ENCODE measurements at regions not wholly inside any gene's neighbourhood (a gene's known extent, or its start where the extent isn't known, plus 50 kb on each side); places are given as distances from the start of the nearest gene placed in this dataset.

- TF ChIP-seq CTCF (IDR thresholded peaks at IDR 0.05) (no peak), EZH2 (IDR thresholded peaks at IDR 0.05) (no peak), EZH2phosphoT487 (IDR thresholded peaks at IDR 0.05) (no peak)
Observed at GRCh38 chr6:63465750-63466149, 106.5 kb upstream of the LOC128125822 start.

All from neural progenitor cell (in vitro differentiated cells).